HG03196 (cell line): ENCODE measurements at regions not wholly inside any gene's neighbourhood (a gene's known extent, or its start where the extent isn't known, plus 50 kb on each side); places are given as distances from the start of the nearest gene placed in this dataset.
"Not testable (repeated sequence)": the region's sequence is repeated elsewhere in the genome, so short reads cannot be mapped to it uniquely, and the experiment has no call there.

Source experiments
- ATAC-seq: cut with Tn5 transposase; IDR thresholded peaks from one replicate; pipeline ENCODE4 v1.9.1; 2021; ENCODE audit not compliant: unreplicated experiment

DNA sequence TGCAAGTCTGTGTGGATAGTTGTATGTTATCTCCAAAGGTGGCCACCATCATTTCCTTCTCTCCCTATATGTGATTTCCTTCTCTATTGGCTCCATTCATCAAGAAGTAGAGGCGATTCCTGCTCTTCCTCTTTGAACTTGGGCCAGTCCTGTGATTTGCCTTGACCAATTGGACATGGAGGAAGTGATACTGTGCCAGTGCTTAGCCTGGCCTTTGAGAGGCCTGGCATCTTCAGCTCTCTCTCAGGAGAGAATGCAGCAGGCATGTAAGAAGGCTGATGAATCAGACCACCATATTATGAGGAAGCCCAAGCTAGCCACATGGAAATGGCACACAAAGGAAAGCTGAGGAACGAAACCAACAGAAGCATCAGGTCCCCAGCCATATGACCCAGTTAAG, 195.0 kb upstream of the SVIL start:
- ATAC-seq, result no peak

DNA sequence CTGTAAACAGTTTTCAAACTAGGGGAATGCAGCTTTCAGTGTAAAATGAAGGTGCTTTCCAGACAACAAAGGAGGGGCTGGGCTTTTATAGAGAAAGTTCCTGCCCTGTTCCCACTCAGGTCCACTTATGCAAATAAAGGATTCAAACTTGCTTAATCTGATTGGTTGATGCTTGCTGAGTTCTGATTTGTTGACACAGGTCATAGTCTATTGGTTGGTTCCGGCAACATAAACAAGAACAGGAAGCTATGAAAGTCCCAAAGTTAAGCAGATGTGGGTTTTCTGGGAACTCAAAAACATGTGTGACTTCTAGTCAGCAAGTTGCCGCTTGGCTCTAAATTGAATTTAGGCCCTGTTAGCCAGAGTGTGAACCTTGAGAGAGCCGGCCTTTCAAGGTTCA, 194.2 kb upstream of the SVIL start:
- no peak for ATAC-seq

DNA sequence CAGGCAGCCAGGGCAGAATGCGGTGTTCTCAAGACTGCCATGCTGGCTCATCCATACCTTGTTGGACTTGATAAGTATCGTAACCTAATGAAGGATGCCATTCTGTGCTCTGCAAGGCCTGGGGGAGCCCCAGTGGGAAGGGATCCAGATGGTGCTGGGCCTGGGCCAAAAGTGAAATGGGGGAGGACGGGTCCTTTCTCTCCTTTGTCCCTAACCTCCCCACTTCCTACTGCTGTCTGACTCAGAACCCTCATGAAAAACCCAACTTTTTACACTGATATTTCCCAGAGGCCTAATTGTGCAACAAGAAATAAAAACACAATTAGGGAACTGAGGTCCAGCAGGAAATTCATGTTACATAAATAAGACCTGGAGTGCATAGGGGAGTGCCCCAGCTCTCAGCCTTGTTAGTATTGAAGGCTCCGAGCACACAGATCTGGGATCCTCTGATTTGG, 193.7 kb upstream of the SVIL start:
- ATAC-seq, result no peak

GRCh38 chr10:29827512-29827911, 192.7 kb upstream of the SVIL start:
- ATAC-seq, result no peak

GRCh38 chr10:29826801-29827450, 192.2 kb upstream of the SVIL start:
- ATAC-seq, result no peak

DNA sequence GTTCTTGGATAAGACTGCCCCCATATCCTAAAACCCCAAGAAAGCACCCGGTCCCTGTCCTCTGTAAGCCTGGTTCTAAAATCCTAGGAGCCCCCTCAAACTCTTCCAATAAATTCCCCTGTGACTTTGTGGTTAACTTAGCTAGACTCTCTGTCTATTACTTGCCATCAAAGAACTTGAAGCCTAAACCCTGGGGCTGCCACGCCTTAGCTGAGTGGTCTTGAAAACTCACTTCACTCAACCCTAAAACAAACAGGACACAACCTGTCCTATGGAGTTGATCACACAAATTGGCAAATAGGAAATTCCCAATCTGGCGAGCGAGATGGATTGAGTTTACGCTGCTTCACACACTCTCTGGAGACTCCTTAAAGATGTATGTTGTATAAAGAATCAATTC, 191.4 kb upstream of the SVIL start:
- no peak for ATAC-seq

GRCh38 chr10:29823553-29824080, 188.8 kb upstream of the SVIL start:
- ATAC-seq, result no peak

GRCh38 chr10:29820890-29821461, 186.2 kb upstream of the SVIL start:
- ATAC-seq, result no peak

DNA sequence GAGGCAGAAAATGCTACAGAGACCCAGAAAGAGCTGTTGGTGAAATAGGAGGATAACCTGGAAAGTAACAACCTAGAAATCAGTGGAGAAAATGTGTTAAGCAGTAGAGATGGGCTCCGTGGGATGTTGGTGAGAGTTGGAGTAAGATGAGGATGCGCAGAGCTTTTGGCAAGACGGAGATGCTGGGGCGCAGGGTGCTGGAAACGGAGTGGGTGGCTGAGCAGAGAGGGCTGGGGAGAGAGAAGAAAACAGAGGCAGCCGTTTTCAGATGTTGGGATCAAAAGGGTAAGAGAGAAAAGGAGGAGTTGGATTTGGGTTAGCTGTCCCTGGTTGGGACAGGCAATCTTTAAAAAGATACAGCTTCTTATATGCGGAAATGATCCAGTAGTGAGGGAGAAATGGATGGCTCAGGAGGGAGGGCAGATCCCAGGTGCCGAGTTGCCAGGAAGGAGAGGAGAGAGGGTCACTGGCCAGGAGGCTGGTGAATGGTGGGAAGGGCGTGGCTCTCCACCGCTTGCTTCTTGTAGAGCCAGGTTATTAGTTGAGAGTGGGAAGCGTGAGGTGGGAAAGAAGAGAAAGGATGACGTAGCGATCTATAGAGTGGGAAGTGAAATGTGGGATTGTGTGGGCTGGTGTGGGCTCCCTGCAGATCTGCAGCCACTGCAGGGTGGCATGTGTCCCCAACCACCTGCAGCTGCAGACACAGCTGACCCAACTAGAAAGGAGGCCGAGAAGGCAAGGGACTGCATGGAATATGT, 182.2 kb upstream of the SVIL start:
- ATAC-seq, result no peak

GRCh38 chr10:29815572-29815971, 180.8 kb upstream of the SVIL start:
- no peak for ATAC-seq

DNA sequence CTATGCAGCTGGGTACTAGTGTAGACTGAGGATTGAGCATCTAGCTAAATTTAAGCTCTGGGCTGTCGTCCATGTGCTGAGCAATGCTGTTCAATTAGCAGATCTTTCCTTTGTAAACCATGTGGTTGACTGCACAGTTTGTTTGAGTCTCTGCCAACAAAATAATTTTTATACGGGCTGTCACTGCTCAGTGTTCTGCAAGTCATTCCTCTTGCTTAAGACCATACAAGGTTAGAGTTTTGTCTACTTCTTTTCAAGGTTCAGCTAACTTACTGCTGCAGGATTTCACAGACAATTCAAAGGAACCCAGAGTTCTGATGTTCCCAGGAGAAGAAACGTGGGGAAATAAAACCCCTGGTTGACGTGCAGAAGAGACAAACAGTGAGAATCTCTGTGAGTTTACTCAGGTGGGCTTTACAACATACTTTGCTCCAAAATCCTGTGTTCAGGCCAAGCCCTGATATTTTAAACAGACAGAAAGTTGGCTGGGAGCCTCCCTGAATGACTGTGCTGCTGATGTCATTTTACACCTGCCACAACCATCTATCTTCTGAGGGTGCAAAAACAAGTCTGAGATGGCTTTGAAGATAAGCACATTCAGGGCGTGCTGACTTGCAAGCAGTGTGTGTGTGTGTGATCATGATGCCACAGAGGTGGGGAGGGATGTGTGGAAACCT, 177.1 kb upstream of the SVIL start:
- ATAC-seq, result no peak

DNA sequence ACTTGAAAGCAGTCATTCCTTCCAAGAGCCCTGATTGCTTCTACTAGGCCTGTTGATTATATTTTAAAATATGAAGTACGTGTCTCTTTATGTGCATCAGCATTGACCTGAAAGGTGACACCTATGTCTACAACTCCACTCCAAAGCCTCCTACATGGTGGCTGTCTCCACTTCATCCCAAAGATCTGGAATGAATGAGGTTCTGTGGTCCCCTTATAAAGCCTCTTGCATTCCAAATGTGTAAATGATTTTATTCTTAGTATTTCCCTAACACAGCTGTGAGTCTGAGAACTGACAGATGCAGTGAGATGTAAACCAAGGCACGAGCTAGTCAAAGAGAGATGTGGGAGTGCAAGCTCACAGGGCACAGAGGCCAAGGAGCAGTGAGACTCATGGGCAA, 176.0 kb upstream of the SVIL start:
- no peak for ATAC-seq

GRCh38 chr10:29810231-29810630, 175.5 kb upstream of the SVIL start:
- ATAC-seq, result not testable (repeated sequence)

- ATAC-seq, result no peak
Observed at GRCh38 chr10:29809383-29809782, 174.6 kb upstream of the SVIL start.

DNA sequence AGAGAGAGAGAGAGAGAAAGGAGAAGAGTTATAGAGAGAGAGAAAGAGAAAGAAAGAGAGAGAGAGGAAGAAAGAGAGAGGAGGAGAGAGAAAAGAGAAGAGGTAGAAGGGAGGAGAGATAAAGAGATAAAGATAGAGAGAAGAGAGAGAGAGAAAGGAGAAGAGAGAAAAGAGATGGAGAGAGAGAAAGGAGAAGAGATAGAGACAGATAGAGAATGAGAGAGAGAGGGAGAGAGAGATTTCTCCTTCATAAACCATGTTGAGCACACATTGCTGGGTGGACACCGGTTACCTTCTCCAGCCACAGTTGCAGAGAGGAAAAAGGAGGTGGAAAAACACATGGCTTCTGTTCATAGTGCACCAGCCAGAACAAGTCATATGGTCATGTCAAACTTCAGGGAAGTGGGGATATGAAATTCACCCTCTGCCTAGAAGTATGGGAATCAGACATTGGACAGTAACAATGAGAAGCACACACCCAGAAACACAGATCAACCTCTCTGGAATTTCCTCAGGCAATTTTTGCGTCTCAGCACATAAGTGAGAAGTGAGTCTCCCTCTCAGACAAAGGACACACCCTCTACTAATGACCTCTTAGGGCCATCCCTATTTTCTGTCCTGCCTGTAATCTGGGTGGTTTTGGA, 172.5 kb upstream of the SVIL start:
- ATAC-seq, result no peak

DNA sequence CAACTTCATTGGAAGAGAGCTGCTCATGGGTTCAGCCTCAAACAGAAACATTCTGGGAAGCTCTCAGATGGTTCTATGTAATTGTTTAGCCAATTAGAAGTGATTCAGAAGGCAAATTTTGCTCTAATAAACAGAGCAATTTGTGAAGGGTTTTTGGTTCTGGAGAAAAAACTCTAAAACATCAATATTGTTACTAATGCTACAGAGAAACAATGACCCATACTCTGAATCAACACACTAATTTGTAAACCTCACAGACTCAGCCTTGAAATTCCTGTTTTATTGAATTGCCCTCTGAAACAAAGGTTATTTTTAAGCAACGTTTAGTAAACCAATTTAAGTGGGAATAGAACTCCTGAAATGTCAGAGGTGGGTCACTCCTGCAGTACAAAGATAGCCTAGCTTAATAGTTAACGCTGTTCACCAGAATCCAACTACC, 171.6 kb upstream of the SVIL start:
- ATAC-seq, result no peak

DNA sequence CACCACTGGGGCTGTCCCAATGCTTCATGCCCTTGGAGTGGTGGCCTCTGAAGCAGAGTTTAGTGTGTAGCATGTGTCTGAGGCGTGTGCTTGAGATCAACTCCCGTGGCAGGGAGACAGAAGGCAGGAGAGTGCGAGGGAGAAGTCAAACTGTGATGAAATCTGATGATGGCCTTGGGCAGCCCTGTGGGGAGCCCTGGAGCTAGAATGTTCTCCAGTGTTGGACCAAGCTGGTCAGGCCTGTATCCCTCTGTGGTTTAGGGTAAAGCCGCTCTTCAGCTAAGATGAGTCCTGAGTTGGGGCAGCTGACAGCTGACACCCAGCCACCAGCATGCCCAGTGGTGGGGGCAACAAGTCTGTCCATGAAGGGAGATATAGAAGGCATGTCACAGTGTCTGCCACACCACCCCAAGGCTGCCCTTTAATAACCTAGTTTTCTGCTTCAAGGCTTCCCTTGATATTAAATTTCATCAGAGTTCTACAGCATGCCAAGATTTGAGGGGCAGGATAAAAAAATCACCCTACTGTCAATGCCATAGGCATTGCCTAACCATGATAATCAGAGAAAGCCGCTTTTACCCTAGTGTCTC, 170.5 kb upstream of the SVIL start:
- no peak for ATAC-seq

DNA sequence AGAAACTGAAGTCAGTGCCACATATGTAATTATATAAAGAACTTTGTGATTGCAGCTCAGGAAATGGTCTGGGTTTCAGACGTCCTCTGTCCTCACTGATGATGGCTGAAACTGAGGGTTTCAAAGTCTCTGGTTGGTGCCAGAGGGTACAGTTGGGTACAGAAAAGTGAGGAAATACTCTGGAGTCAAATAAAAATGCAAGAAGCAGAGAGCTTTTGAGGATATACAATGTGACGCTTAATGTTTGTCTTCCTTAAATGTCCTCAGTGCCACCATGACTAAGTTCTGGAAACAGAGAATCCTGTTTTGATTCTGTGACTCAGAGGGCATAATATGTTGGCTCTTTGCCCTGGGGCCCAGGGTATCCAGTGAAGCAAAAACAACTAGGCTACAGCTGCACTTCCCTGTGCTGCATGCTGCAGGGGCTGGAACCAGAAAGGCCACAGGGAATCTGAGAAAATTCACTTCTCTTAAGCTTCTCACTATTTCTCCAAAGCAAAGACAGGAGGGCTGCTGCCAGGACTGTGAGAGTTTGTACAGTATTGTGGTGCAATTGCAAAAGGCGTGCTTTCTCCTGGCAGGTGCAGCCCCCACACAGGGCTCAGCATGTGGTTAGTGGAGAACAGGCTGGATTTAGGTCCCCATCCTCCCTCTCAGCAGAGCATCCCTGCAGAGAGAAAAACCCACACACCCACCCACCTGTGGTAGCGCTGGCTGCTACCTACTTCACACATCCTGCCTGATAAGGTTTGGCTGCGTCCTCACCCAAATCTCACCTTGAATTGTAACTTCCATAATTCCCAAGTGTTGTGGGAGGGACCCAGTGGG, 169.5 kb upstream of the SVIL start:
- ATAC-seq, result no peak

DNA sequence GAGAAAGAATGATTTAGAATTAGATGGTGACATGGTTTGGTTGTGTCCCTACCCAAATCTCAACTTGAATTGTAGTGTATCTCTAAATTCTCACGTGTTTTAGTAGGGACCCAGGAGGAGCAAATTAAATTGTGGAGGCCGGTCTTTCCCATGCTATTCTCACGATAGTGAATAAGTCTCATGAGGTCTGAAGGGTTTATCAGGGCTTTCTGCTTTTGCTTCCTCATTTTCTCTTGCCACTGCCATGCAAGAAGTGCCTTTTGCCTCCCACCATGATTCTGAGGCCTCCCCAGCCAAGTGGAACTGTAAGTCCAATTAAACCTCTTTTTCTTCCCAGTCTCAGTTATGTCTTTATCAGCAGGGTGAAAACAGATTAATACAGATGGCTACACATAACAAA, 167.4 kb upstream of the SVIL start:
- no peak for ATAC-seq
